ENCODE measurements at regions not wholly inside any gene's neighbourhood (a gene's known extent, or its start where the extent isn't known, plus 50 kb on each side); places are given as distances from the start of the nearest gene placed in this dataset.

DNA sequence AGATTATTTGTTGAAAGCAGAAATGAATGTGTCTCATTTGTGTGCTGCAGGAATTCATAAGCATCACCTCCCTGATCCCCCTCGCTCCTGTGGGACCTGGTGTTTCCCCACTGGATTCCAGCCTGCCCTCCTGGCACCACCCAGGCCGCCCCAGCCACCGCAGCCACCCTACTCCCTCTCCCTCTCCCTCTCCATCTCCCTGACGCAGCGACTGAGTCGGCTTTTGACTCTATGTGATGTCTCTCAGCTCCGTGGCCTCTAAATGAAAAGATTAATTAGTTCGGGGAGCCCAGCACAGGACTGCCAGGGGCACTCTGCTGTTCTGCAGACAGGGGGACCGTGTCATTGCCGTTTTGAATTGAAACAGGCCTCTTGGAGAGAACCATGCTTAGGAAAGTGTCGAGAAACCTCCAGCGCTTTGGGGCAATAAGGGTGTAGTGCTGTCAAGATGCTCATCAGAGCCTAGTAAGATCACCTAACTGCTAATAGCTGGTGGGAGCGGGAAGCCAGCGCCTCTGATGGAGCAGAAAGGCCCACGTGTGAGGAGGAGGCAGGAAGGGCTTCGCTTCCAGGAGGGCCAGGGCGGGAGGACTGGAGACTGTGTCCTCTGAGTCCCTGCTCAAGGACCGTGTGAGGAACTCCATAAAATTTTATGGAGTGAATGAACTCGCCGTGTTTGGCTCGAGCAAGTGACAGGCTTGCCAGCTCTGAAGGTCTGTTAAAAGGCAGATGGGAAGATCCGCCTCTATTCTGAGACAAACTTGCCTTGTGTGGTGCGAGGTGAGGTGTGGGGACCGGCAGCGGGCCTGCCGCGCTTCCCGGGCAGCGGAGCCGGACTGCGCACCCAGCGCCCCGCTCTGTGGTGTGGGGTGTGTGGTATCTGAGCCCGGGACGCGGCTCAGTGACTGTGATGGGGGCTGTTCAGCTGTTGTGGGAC, 157.4 kb upstream of the C14orf180 start:
- TF ChIP-seq, protein P1, sequence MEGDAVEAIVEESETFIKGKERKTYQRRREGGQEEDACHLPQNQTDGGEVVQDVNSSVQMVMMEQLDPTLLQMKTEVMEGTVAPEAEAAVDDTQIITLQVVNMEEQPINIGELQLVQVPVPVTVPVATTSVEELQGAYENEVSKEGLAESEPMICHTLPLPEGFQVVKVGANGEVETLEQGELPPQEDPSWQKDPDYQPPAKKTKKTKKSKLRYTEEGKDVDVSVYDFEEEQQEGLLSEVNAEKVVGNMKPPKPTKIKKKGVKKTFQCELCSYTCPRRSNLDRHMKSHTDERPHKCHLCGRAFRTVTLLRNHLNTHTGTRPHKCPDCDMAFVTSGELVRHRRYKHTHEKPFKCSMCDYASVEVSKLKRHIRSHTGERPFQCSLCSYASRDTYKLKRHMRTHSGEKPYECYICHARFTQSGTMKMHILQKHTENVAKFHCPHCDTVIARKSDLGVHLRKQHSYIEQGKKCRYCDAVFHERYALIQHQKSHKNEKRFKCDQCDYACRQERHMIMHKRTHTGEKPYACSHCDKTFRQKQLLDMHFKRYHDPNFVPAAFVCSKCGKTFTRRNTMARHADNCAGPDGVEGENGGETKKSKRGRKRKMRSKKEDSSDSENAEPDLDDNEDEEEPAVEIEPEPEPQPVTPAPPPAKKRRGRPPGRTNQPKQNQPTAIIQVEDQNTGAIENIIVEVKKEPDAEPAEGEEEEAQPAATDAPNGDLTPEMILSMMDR (IDR thresholded peaks at IDR 0.05), result no peak
- no peak for TF ChIP-seq POLR2AphosphoS5 (IDR thresholded peaks at IDR 0.05)
- no peak for TF ChIP-seq POLR2A (IDR thresholded peaks at IDR 0.05)
- TF ChIP-seq EP300 (IDR thresholded peaks at IDR 0.05), result no peak
- Histone ChIP-seq H3K4me1 (peaks cover 0 to 6% (median 0%) of the 10 kb centered on the region in 4 donors), H3K36me3 (no peaks in the 10 kb centered on the region), H3K9me3 (no peaks in the 10 kb centered on the region), H3K27ac (no peak overlapping the region), H3K4me3 (no peak overlapping the region), H3K27me3 (peaks cover 0 to 28% (median 0%) of the 10 kb centered on the region in 3 donors)
- WGBS, 5 donors, result 77 to 85% (median 81%) methylated on average over 31 to 36 of the region's 36 CpGs
- intact Hi-C loops (cut with DNase I; ENCODE audit: low total_unique reads), result no loop called here
- DNase-seq, result peak; percentile 5 to 18

DNA sequence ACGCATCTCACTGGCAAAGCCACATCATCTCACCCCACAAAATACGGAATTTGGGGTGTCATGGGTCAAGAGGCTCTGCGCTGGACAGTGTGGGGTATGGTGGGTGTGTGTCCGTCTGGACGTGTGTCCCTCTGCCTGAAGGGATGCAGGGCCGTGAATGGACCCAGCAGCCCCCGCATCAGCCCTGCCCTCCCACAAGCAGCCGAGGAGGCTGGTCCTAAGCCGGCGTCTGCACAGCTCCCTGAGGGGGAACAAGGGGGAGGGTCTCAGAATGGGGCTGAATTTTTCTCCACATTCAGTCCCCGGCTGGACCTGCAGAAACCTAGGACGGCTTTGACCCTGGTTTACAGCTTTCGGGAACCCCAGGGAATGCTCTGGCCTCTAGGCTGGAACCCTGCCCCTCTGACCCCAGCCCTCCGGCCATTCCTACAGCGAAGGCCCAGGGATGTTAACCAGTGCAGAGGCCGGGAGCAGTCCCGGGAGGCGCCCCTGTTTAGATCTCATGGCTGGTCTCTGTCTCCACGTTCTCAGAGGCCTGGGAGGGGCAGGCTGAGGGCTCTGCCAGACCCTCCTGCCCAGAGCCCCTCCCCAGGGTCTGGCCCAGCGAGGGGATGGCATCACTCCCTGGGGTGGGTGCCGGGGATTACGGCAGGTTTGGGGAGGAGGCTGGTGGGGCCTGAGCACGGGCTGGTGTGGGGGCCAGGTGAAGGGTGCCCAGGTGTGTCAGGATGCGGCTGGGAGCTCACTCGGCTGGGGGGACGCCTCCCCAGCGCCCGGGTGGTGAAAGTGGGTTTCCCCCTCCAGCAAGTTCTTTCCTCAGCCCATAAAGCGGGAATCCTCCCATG, 156.5 kb upstream of the C14orf180 start:
- H3K4me3 ChIP-seq, result no peak overlapping the region
- no peak for DNase-seq
- 78 to 87% (median 82%) methylated on average over 19 to 29 of the region's 29 CpGs for WGBS, 5 donors
- no peaks in the 10 kb centered on the region for H3K36me3 ChIP-seq
- no peak for TF ChIP-seq POLR2AphosphoS5 (IDR thresholded peaks at IDR 0.05)
- no peak for TF ChIP-seq EP300 (IDR thresholded peaks at IDR 0.05)
- no peak for TF ChIP-seq POLR2A (IDR thresholded peaks at IDR 0.05)
- TF ChIP-seq, protein P1 (IDR thresholded peaks at IDR 0.05), result no peak
- intact Hi-C loops (cut with DNase I; ENCODE audit: low total_unique reads), result no loop called here
- no peak overlapping the region for H3K27ac ChIP-seq
- no peaks in the 10 kb centered on the region for H3K9me3 ChIP-seq
- H3K4me1 ChIP-seq, result peaks cover 0 to 6% (median 0%) of the 10 kb centered on the region in 4 donors
- peaks cover 0 to 32% (median 0%) of the 10 kb centered on the region in 3 donors for H3K27me3 ChIP-seq

DNA sequence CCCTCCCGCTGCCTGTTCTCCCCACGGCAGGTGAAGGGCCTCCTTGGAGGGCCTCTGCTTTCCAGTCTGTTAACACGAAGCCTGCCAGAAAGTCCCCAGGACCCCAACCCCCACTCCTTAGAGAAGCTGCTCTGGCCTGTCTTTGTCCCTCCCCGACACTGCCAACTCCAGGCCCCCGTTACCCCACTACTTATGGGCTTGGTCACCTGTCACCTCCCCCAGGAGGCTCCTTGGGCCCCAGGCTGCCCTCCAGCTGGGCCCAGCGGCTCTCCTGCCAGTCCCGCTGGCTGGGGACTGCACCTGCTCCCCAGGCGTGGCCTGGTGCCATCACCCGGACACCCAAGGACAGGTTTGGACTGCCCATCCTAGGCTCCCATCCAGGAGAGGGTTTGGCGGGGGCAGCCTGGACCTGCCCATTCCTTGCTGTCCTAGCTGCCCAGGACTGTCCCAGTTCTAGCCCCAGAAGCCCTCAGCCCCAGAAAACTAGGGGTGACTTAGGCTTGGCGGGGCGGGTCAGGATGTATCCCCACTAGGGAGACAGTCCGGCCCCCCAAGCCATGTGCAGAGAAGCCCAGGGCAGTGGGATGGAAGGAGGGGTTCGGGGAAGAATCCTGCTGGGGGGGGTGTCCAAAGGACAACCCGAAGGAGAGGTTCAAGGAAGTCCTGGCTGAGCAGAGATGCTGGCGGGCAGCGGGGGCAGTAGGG, 155.7 kb upstream of the C14orf180 start:
- Histone ChIP-seq H3K9me3 (no peaks in the 10 kb centered on the region), H3K27ac (no peak overlapping the region), H3K4me3 (no peak overlapping the region), H3K27me3 (peaks cover 0 to 40% (median 0%) of the 10 kb centered on the region in 3 donors), H3K36me3 (no peaks in the 10 kb centered on the region), H3K4me1 (peaks cover 0 to 6% (median 0%) of the 10 kb centered on the region in 4 donors)
- intact Hi-C loops (cut with DNase I; ENCODE audit: low total_unique reads), result no loop called here
- DNase-seq, result peak in 1 of 2 donors; percentile 20
- TF ChIP-seq POLR2AphosphoS5 (IDR thresholded peaks at IDR 0.05), result no peak
- TF ChIP-seq POLR2A (IDR thresholded peaks at IDR 0.05), result no peak
- 76 to 84% (median 80%) methylated on average over 10 to 17 of the region's 17 CpGs for WGBS, 5 donors

DNA sequence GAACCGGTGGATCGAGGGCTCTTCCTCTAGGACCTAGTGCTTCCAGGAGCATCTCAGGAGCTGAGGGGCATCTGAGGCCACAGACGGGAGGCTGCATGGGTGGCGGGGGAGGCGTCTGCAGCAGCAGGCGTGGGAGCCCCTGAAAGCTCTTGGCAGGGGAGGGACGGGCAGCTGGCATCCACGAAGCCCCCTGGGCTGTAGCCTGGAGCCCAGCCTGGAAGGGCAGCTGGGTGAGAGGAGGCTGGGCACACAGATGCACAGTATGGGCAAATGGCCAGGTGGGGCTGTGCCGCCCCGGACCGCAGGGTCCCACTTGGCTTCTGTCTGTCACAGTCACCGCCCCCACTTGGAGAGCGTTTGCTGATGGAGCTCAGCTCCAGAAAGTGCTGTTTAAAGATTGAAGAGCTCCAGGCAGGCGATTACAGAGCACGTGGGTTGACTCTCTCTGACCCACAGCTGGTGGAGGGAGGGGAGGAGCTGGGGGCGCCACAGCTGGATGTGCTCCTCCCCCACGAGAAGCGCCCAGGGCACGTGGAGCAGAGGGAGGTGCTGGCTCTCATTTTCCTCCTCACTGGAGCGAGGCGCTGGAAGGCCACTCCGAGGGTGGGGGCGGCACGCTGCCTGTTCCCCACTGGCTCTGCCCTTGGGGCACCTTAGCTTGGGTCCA, 155.0 kb upstream of the C14orf180 start:
- Histone ChIP-seq H3K4me3 (no peak overlapping the region), H3K27ac (no peak overlapping the region), H3K4me1 (peaks cover 0 to 6% (median 0%) of the 10 kb centered on the region in 4 donors), H3K9me3 (no peaks in the 10 kb centered on the region), H3K36me3 (no peaks in the 10 kb centered on the region), H3K27me3 (peaks cover 0 to 46% (median 0%) of the 10 kb centered on the region in 3 donors)
- TF ChIP-seq, protein P1 (IDR thresholded peaks at IDR 0.05), result no peak
- no peak for TF ChIP-seq EP300 (IDR thresholded peaks at IDR 0.05)
- TF ChIP-seq POLR2A (IDR thresholded peaks at IDR 0.05), result no peak
- 25 to 39% (median 36%) methylated on average over 16 to 24 of the region's 24 CpGs for WGBS, 5 donors
- intact Hi-C loops (cut with DNase I; ENCODE audit: low total_unique reads), result no loop called here
- DNase-seq, result peak; percentile 20 to 79
